Kidney (tissue), 13 donors: ENCODE measurements at regions not wholly inside any gene's neighbourhood (a gene's known extent, or its start where the extent isn't known, plus 50 kb on each side); places are given as distances from the start of the nearest gene placed in this dataset.

ENCODE experiments used
- DNase-seq, 5 donors: peaks; one replicate each; pipeline ENCODE4 v3.0.0-alpha.2; 2013 to 2020
- FAIRE-seq: peaks from 2 replicates; lab custom pipeline; 2012; peaks lifted over from hg19 to GRCh38; lab: Jason Lieb, UNC
- H3K27ac ChIP-seq, 2 donors: one replicate each; pipeline ENCODE4 v1.7.0; 2013; ENCODE audit warnings: low read depth in 2 of 2, low read length in 2 of 2, inconsistent platforms in 1 of 2
- H3K27me3 ChIP-seq: one replicate; pipeline ENCODE4 v1.7.1; 2013; ENCODE audit warnings: low read length, inconsistent platforms; ENCODE audit not compliant: control insufficient read depth, insufficient read depth
- H3K36me3 ChIP-seq, 3 donors: one replicate each; pipeline versions ENCODE4 v1.7.0 to v1.7.1; 2013; ENCODE audit warnings: low read length in 3 of 3, control low read depth in 1 of 3, inconsistent platforms in 1 of 3; ENCODE audit not compliant: insufficient read depth in 3 of 3, control insufficient read depth in 2 of 3
- H3K4me1 ChIP-seq, 3 donors: one replicate each; pipeline versions ENCODE4 v1.7.0 to v1.7.1; 2013; ENCODE audit warnings: low read length in 3 of 3, inconsistent platforms in 1 of 3, low read depth in 1 of 3; ENCODE audit not compliant: control insufficient read depth in 2 of 3, insufficient read depth in 2 of 3
- H3K4me3 ChIP-seq, 3 donors: one replicate each; pipeline versions ENCODE4 v1.7.0 to v1.8.1; 2013; ENCODE audit warnings: low read length in 3 of 3, control low read depth in 1 of 3, inconsistent platforms in 1 of 3
- H3K9ac ChIP-seq, 3 donors: one replicate each; pipeline versions ENCODE4 v1.7.0 to v1.7.1; 2013; ENCODE audit warnings: low read length in 3 of 3, control low read depth in 1 of 3, inconsistent platforms in 1 of 3
- H3K9me3 ChIP-seq, 3 donors: one replicate each; pipeline versions ENCODE4 v1.7.0 to v1.7.1; 2013; ENCODE audit warnings: low read length in 3 of 3, control low read depth in 1 of 3, inconsistent platforms in 1 of 3; ENCODE audit not compliant: control insufficient read depth in 2 of 3, insufficient read depth in 1 of 3
- intact Hi-C: fragments of 100-400 bp; cut with DNase I; formaldehyde crosslinking; loops from one replicate; pipeline ENCODE4 v1.11.1; 2022
- TF ChIP-seq, protein P1 (sequence below): IDR thresholded peaks from 3 replicates; pipeline ENCODE4 v1.5.1; 2012; ENCODE audit warnings: mild to moderate bottlenecking, moderate library complexity, borderline replicate concordance; ENCODE audit not compliant: insufficient read depth; ENCODE audit errors: extremely low read depth
- donor health status: control.
- donor health status: control.
- donor health status: control.
- donor health status: control.
- donor health status: control.
- donor health status: DM: yes; HTN: yes; CAD: no.
- donor health status: Normal renal cell carcinoma (clear cell type).

DNA sequence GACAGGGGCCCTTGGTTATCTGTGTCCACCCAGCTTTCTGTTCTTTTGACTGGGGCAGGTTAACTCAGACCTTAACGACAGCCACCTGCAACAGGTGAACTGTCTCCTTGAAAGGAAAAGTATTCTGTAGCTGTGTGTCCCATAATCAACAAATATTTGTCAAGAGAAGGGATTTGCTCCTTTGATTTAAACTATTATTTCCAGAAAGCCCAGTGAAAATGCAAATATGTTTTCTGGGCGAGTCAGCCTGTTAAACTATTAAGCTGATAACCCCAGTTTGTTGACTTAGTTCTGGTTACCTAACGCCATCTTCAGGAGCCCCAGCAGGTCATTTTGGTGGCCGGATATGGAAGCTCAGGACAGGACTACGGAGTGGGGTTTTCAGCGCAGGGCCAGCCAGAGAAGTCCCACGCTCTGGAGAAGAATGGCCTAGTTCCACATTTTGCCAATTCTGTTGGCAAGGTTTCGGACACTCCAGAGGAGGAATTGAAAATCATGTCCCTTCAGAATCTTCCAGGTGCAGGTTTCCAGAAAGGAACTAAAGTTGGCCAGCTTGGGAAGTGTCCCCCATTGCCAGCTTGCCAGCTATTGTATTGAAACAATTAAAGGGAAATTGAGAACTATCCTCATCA is 54.5 kb downstream of the ADRA2A start:
- no peak for DNase-seq
- Histone ChIP-seq H3K36me3 (no peaks in the 10 kb centered on the region), H3K4me1 (no peaks in the 10 kb centered on the region), H3K27ac (no peak overlapping the region), H3K9me3 (no peaks in the 10 kb centered on the region), H3K9ac (no peak overlapping the region), H3K4me3 (no peak overlapping the region), H3K27me3 (no peaks in the 10 kb centered on the region)
- TF ChIP-seq, protein P1, sequence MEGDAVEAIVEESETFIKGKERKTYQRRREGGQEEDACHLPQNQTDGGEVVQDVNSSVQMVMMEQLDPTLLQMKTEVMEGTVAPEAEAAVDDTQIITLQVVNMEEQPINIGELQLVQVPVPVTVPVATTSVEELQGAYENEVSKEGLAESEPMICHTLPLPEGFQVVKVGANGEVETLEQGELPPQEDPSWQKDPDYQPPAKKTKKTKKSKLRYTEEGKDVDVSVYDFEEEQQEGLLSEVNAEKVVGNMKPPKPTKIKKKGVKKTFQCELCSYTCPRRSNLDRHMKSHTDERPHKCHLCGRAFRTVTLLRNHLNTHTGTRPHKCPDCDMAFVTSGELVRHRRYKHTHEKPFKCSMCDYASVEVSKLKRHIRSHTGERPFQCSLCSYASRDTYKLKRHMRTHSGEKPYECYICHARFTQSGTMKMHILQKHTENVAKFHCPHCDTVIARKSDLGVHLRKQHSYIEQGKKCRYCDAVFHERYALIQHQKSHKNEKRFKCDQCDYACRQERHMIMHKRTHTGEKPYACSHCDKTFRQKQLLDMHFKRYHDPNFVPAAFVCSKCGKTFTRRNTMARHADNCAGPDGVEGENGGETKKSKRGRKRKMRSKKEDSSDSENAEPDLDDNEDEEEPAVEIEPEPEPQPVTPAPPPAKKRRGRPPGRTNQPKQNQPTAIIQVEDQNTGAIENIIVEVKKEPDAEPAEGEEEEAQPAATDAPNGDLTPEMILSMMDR = no peak
- intact Hi-C loops = no loop called here
- FAIRE-seq = no peak

GRCh38 chr10:111137007-111137406 is 60.2 kb downstream of the ADRA2A start:
- DNase-seq = peak in 1 of 5 donors; percentile 4
- no peak overlapping the region for H3K27ac ChIP-seq

DNA sequence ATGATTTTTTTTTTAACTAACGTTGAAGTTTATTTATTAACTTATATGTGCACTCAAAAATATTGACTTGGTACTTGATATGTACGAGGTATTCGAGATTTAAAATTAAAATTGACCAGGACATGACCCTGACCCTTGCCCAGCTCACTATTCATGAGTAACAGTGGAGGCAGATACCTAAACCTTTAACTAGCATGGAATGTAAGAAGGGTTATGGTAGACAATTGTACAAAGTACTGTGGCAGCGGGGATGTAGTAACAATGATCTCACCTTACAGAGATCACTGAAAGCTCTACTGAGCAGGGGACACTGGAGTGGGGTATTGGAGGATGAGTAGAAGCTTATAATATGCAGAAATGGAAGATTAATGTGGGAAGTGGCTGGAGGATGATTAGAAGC is 60.8 kb downstream of the ADRA2A start:
- H3K4me3 ChIP-seq = no peak overlapping the region
- TF ChIP-seq, protein P1 = no peak
- DNase-seq (peak in 1 of 5 donors; percentile 5), FAIRE-seq (no peak)
- no peaks in the 10 kb centered on the region for H3K9me3 ChIP-seq
- no peak overlapping the region for H3K27ac ChIP-seq
- no peaks in the 10 kb centered on the region for H3K36me3 ChIP-seq
- intact Hi-C loops = no loop called here
- no peaks in the 10 kb centered on the region for H3K27me3 ChIP-seq
- no peaks in the 10 kb centered on the region for H3K4me1 ChIP-seq
- no peak overlapping the region for H3K9ac ChIP-seq

More at GRCh38 chr10:111137007-111137406, 60.2 kb downstream of the ADRA2A start:
- H3K9ac ChIP-seq = no peak overlapping the region
- H3K27me3 ChIP-seq = no peaks in the 10 kb centered on the region
- TF ChIP-seq, protein P1 = no peak
- no peaks in the 10 kb centered on the region for H3K36me3 ChIP-seq
- intact Hi-C loops = no loop called here
- no peaks in the 10 kb centered on the region for H3K4me1 ChIP-seq
- no peak for FAIRE-seq
- H3K4me3 ChIP-seq = no peak overlapping the region
- H3K9me3 ChIP-seq = no peaks in the 10 kb centered on the region

GRCh38 chr10:111138544-111138943 is 61.7 kb downstream of the ADRA2A start:
- no peaks in the 10 kb centered on the region for H3K27me3 ChIP-seq
- H3K9ac ChIP-seq = no peak overlapping the region
- DNase-seq (no peak), FAIRE-seq (no peak)
- no peaks in the 10 kb centered on the region for H3K4me1 ChIP-seq
- no peak overlapping the region for H3K4me3 ChIP-seq
- no peaks in the 10 kb centered on the region for H3K9me3 ChIP-seq
- H3K36me3 ChIP-seq = no peaks in the 10 kb centered on the region
- no peak overlapping the region for H3K27ac ChIP-seq
- TF ChIP-seq, protein P1 = no peak
- intact Hi-C loops = no loop called here
